Motor neuron (in vitro differentiated cells): ENCODE measurements at regions not wholly inside any gene's neighbourhood (a gene's known extent, or its start where the extent isn't known, plus 50 kb on each side); places are given as distances from the start of the nearest gene placed in this dataset.
A peak's percentile ranks its signal among the peaks of the same experiment; 100 is the strongest.

ENCODE experiments used
- ATAC-seq, 8 experiments: fragments of 200-7000 bp; cut with Tn5 transposase; replicated peaks in 6 of 8; 2 replicates each; pipeline ENCODE4 v1.8.0; 2021; ENCODE audit warnings: mild to moderate bottlenecking in 8 of 8, moderate library complexity in 8 of 8
- H3K27ac ChIP-seq, 2 donors: fragments of 250-450 bp; sonication (Bioruptor Pico); 2 replicates each; pipeline ENCODE4 v1.9.0; 2021; ENCODE audit warnings: antibody characterized with exemption in 2 of 2, mild to moderate bottlenecking in 2 of 2, moderate library complexity in 1 of 2
- H3K4me1 ChIP-seq, 2 donors: fragments of 250-450 bp; sonication (Bioruptor Pico); replicated peaks in 1 of 2; 2 replicates each; pipeline ENCODE4 v1.6.1; 2021; ENCODE audit warnings: antibody characterized with exemption in 2 of 2, mild to moderate bottlenecking in 2 of 2, moderate library complexity in 1 of 2
- H3K4me3 ChIP-seq, 5 donors: fragments of 250-450 bp; sonication (Bioruptor Pico); 2 replicates each; pipeline ENCODE4 v1.9.0; 2021; ENCODE audit warnings: antibody characterized with exemption in 5 of 5, mild to moderate bottlenecking in 5 of 5, moderate library complexity in 4 of 5
- WGBS, 10 experiments: fragments of 450-650 bp; shearing (Covaris generic); methylation state at CpG; one replicate each; pipeline ENCODE4 v1.0.0; 2022; 5-methylcytosine and 5-hydroxymethylcytosine counted together
- in situ Hi-C, 9 experiments: fragments of 400-800 bp; cut with MboI; loops; one replicate each; pipeline ENCODE4 v1.15.0; 2021; ENCODE audit warnings: low sequenced_read_pairs in 9 of 9, low pct_unique_long_range_greater_than_20kb in 2 of 9; ENCODE audit not compliant: unreplicated experiment in 9 of 9

DNA sequence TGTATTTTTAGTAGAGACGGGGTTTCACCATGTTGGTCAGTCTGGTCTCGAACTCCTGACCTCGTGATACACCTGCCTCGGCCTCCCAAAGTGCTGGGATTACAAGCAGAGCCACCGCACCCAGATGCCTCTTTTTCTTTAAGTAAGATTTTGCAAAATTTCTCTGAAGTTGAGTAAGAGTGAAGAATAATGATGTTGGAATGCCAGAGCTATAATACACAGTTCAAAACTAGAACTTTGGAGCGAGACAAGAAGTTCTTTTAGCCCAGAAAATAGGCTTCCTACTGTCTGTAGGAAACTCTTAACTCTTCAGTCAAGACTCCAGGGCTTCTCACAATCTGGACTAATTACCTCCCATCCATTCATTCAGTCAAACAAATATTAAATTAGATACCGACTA lies 51.4 kb downstream of the MARCHF4 start:
- ATAC-seq, result no peak
- WGBS, 10 experiments, result 54 to 100% (median 90%) methylated on average over 1 to 7 of the region's 7 CpGs
- Histone ChIP-seq H3K27ac (no peak overlapping the region), H3K4me3 (no peak overlapping the region), H3K4me1 (peaks cover 14 to 16% of the 10 kb centered on the region in 2 donors)
- in situ Hi-C loops, result no loop called here

DNA sequence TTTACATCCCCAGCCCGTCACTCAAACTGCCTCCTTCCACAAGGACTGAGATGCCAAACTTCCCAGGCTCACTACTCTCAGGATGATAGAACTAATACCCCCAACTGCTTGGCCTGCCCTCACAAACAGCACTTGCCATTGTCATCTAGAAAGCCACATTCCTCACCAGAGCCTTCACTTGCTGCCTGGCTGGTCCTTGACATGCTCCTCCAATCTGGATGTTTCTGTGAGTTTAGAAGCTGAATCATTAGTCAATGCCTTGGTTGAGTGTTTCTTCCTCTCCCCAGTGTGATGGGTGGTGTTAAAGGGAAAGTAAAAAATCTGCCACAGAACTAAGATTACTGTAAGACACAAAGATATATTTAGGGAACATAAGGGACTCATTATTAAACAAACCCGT lies 52.5 kb downstream of the MARCHF4 start:
- no peak for ATAC-seq
- Histone ChIP-seq H3K4me3 (no peak overlapping the region), H3K27ac (no peak overlapping the region), H3K4me1 (peaks cover 22 to 25% of the 10 kb centered on the region in 2 donors)
- 41 to 100% (median 83%) methylated on average over 1 to 2 of the region's 2 CpGs; no CpG with 5 or more reads in 3 of the 10 experiments for WGBS, 10 experiments
- in situ Hi-C loops, result no loop called here

DNA sequence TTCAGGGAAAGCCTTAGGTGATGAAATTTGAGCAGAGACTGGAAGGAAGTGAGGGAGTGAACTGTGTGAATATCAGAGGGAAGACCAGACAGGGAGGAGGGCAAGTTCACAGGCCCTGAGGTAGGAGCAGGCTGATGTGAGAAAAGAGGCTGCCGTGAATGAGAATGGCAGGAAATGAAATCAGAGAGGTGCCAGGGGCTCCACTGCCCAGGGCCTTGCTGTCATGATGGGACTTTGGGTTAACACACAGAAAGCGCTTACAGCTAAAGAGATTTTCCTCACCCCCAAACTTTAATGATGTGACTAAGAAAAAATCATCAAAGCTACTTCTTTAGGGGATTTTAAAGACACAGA lies 53.8 kb downstream of the MARCHF4 start:
- Histone ChIP-seq H3K4me3 (no peak overlapping the region), H3K4me1 (peaks cover 26 to 28% of the 10 kb centered on the region in 2 donors), H3K27ac (no peak overlapping the region)
- in situ Hi-C loops, result no loop called here
- WGBS, 10 experiments, result 20 to 100% (median 73%) methylated on average over 1 to 2 of the region's 2 CpGs; no CpG with 5 or more reads in 2 of the 10 experiments
- no peak for ATAC-seq

DNA sequence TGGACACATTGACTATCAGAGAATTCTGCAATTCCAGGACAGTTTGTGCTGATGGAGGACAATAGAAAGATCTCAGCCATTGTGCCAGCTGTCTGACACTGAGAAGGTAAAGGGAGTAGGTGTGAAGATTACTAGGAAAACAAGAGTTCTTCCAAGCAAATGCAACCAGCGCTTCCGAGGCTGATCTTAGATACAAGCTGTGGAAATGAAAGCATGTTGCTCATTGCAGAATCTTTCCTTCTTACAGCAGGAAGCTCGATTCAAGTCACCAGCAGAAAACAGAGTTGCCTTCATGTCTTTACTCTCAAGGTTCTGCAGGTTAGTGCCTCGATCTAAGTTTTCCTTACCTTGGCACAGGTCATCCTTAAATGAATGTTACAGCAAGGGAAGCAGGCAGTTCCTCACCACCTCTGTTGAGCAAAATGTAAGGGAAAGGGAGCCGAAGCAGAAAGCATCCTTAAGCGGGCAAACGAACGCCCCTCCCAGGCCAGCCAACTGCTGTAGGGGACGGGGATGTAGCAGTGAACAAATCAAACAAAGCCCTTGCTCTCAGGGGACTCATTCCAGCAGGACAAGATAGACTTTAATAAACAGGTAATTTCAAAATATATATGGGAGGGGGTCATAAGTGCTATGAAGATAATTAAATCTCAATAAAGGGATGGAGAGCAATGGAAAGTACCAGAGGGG lies 54.3 kb downstream of the MARCHF4 start:
- 40 to 92% (median 78%) methylated on average over 2 to 9 of the region's 9 CpGs; no CpG with 5 or more reads in 1 of the 10 experiments for WGBS, 10 experiments
- no peak overlapping the region for H3K4me3 ChIP-seq
- in situ Hi-C loops, result no loop called here
- no peak overlapping the region for H3K27ac ChIP-seq
- H3K4me1 ChIP-seq, result peaks cover 26 to 28% of the 10 kb centered on the region in 2 donors
- no peak for ATAC-seq

DNA sequence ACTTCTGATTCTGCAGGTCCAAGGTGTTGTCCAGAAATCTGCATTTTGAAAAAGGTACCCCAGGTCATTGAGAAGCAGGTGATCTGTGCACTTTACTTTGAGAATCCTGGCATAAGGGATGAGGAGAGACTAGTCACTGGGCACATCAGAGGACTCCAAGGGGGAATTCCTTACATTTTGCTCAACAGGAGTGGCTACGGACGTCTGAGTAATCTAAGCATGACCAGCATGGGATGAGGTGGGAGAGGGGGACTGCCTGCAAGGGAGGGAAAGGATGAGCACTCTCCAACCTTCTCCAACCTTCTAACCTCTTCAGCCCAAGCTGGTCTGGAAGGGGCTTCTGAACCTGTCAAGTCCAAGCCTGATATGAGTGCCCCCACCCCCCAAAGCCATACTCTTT lies 55.5 kb downstream of the MARCHF4 start:
- 6 to 100% (median 72%) methylated on average over 1 to 2 of the region's 2 CpGs; no CpG with 5 or more reads in 5 of the 10 experiments for whole genome bisulfite sequencing, 10 experiments
- Histone ChIP-seq H3K4me3 (no peak overlapping the region), H3K27ac (no peak overlapping the region), H3K4me1 (peaks cover 26 to 28% of the 10 kb centered on the region in 2 donors)
- no peak for ATAC-seq
- in situ Hi-C loops, result no loop called here

DNA sequence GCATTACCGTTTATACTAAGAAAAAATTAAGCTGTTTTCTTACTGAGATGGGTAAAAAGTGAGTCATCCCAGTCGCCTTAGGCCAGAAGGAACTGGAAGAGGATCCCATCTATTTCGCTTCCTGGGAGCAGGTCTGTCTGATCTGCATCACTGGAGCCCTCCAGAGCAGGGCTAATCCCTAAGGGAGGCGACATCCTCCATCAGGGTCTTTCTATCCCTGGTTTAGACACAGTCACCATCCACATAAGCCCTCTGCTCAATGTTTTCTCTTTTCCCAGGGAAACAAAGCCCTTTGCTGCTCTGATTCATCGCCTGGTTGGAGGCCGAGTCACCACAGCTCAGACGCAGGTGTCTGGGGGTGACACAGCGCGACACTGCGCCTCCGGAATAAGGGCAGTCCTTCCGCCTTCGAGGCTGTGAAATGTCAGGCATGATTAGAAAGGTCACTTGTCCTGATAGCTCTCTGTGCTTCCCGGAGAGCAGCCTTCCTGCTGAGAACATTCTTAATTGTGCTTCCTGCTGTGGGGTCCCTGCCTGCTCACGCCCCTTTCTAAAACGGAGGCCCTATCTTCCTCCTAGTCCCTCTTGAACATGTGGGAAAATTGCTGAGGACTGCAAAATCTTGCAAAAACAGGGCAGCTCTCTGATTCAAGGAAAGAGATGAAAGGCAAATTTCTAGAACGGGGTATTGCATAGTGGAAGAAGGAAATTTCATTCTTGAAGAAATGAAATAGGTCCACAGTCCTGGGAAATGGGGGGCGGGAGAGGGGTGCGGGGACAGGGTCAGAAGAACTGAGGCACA lies 56.3 kb downstream of the MARCHF4 start:
- 0 to 75% (median 40%) methylated on average over 2 to 15 of the region's 19 CpGs for WGBS, 10 experiments
- ATAC-seq, result peak; percentile 31 to 96 (median 95)
- peaks cover 26 to 28% of the 10 kb centered on the region in 2 donors for H3K4me1 ChIP-seq
- H3K4me3 ChIP-seq, result no peak overlapping the region
- H3K27ac ChIP-seq, result peak overlapping the region; percentile 84 to 89
- in situ Hi-C loops, result no loop called here

DNA sequence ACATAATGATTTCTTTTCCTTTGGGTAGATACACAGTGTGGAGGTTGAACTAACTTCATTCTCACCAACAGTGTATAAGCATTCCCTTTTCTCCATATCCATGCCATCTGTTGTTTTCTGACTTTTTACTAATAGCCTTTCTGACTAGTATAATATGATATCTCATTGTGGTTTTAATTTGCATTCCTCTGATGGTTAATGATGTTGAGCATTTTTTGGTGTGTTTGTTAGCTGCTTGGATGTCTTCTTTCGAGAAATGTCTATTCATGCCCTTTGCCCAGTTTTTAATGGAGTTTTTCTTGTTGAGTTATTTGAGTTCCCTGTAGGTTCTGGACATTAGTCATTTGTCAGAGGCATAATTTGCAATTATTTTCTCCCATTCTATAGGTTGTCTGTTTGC lies 59.8 kb downstream of the MARCHF4 start:
- H3K27ac ChIP-seq, result no peak overlapping the region
- WGBS, 10 experiments, result 0 to 89% (median 83%) methylated on average over 1 of the region's 1 CpG; no CpG with 5 or more reads in 3 of the 10 experiments
- peaks cover 33 to 34% of the 10 kb centered on the region in 2 donors for H3K4me1 ChIP-seq
- no peak overlapping the region for H3K4me3 ChIP-seq
- in situ Hi-C loops, result no loop called here
- no peak for ATAC-seq

DNA sequence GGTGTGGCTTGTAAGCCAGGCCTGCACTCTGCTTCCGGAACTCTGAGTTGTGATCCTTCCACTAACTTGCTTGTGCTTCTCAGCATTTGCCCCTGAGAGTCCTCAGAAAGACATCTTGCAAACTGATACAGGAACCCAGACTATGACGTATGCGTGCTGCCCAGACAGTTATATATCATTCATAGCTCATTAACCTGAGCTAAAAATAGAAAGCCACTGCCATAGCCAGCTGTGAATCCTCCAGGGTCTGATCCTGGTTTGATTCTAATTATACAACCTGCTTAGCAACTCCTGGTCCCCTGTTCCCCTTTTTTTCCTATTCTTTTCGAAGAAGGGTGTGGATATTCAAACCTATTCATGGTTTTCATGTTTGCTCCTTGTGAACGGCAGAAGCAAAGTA lies 63.7 kb downstream of the MARCHF4 start:
- peaks cover 17 to 20% of the 10 kb centered on the region in 2 donors for H3K4me1 ChIP-seq
- H3K4me3 ChIP-seq, result no peak overlapping the region
- ATAC-seq, result peak in 6 of 8 experiments; percentile 32 to 100 (median 98)
- in situ Hi-C loops, result no loop called here
- H3K27ac ChIP-seq, result peak overlapping the region in 1 of 2 donors; percentile 50
- WGBS, 10 experiments, result 0 to 100% (median 52%) methylated on average over 1 to 5 of the region's 5 CpGs; no CpG with 5 or more reads in 1 of the 10 experiments

DNA sequence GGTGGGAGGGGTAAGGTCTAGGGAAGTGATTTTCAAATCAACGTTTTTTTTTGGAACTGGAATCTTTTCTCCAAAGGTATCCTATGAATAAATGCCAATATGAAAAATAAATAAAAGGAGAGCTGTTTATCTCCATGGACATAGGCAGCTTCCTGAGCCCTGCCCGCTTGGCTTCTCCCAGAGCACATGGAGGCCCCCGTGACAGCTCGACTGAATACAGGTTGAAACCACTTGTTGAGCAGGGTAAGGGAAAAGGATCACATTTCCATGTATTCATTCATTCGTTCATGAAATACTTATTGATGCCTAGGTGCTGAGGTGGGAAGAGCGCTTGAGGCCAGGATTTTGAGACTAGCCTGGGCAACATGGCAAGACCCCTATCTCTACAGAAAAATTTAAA lies 64.8 kb downstream of the MARCHF4 start:
- H3K4me3 ChIP-seq, result no peak overlapping the region
- in situ Hi-C loops, result no loop called here
- H3K27ac ChIP-seq, result no peak overlapping the region
- 14 to 100% (median 72%) methylated on average over 1 to 6 of the region's 6 CpGs; no CpG with 5 or more reads in 2 of the 10 experiments for WGBS, 10 experiments
- ATAC-seq, result no peak
- peaks cover 17 to 20% of the 10 kb centered on the region in 2 donors for H3K4me1 ChIP-seq

DNA sequence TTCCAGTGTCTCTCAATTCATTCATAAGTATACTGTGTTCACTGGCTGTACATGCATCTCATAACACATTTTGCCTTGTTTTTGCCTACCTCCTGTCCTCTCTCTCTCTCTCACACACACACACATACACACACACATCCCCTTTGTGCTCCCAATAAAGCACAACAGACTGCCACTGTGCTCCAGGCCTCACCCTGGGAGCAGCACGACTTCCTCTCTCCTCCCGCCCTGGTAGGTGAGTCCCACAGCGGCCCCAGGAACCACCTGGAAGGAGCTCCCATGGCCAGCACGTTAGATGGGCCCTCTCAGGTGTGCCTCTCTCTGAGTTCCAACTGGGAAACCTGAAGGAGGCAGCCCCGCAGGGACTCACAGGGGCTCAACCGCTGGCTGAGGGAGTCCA lies 65.4 kb downstream of the MARCHF4 start:
- no peak overlapping the region for H3K4me3 ChIP-seq
- WGBS, 10 experiments, result 40 to 79% (median 59%) methylated on average over 1 to 4 of the region's 6 CpGs; no CpG with 5 or more reads in 5 of the 10 experiments
- peaks cover 17 to 20% of the 10 kb centered on the region in 2 donors for H3K4me1 ChIP-seq
- no peak for ATAC-seq
- in situ Hi-C loops, result no loop called here
- no peak overlapping the region for H3K27ac ChIP-seq

DNA sequence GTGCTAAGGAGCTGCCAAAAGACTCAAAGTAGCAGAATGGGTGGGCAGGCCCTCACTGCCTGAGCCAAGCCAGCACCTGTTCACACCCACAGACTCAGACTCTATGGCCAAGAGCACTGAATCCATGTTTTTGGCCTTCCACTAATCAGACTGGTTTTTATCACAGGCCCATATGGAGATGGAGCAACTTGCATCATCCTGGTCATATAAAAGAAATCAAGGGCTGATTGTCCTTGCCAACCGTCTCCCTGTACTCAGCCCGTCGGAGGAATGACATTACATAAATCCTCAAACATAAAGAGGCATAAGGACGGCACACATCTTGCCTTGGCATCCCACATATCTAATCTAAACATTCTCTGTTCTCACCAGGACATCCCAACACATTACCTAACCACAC lies 66.7 kb downstream of the MARCHF4 start:
- Histone ChIP-seq H3K27ac (no peak overlapping the region), H3K4me1 (peaks cover 17 to 20% of the 10 kb centered on the region in 2 donors), H3K4me3 (no peak overlapping the region)
- ATAC-seq, result peak in 3 of 8 experiments; percentile 37 to 58 (median 41)
- in situ Hi-C loops, result no loop called here
- WGBS, 10 experiments, result 25 to 78% (median 54%) methylated on average over 1 to 4 of the region's 4 CpGs; no CpG with 5 or more reads in 3 of the 10 experiments

DNA sequence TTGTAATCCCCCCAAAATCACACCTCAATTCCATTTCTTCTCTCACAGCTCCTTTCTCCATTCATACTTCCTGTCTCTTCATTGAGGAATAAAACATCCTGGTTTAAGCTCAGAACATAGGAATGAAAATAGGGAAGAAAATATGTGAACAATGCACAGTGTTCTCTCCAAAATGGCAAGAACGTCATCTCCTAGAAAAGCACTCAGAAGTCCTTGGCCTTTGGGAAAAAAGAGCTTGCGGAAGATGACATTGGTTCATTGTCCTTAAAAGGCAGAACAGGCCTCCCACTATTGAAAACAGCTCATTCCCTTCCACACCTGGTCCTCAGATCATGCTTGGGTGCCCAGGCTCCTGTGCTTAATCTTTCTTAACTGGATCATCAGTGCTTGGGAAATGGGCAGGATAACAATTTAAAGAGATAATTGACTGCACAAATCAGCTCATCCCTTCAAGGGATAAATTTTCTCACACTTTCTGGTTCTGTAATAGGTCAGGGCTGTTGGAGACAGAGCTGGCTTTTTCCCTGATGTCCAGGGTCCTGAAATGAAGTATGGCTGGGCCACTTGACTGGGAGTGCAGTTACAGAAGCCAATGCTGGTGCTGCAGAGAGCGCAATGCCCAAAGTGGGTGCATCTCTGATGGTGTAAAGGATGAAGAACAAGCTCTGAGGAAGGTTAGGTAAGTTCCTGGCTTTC lies 69.2 kb downstream of the MARCHF4 start:
- WGBS, 10 experiments, result 56 to 100% (median 92%) methylated on average over 1 to 3 of the region's 3 CpGs; no CpG with 5 or more reads in 4 of the 10 experiments
- Histone ChIP-seq H3K27ac (no peak overlapping the region), H3K4me1 (peaks cover 6 to 7% of the 10 kb centered on the region in 2 donors), H3K4me3 (no peak overlapping the region)
- in situ Hi-C loops, result no loop called here
- no peak for ATAC-seq

DNA sequence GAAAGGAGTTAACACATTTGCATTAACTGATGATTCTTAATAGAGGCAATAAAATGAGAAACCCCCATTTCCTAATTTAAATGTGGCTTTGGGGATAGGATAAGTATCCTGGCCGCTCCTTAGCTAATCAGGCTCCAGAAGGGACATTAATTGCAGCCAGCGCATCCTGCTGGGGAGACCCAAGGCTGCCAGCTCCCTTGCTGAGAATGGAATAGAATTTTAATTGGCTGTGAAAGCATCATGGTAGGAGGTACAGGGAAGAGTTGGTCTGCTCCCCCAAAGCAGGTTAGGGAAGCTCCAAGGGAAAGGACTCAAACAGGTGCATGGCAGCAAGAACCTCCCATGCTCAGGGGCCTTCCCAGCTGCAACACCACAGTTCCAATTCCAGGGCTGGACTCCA lies 71.4 kb downstream of the MARCHF4 start:
- H3K4me1 ChIP-seq, result peaks cover 5 to 7% of the 10 kb centered on the region in 2 donors
- ATAC-seq, result no peak
- H3K4me3 ChIP-seq, result no peak overlapping the region
- no peak overlapping the region for H3K27ac ChIP-seq
- WGBS, 10 experiments, result 40 to 100% (median 92%) methylated on average over 1 to 2 of the region's 2 CpGs; no CpG with 5 or more reads in 4 of the 10 experiments
- in situ Hi-C loops, result no loop called here
